Immature natural killer cell (primary cell): ENCODE measurements at regions not wholly inside any gene's neighbourhood (a gene's known extent, or its start where the extent isn't known, plus 50 kb on each side); places are given as distances from the start of the nearest gene placed in this dataset.
"Not testable (repeated sequence)": the region's sequence is repeated elsewhere in the genome, so short reads cannot be mapped to it uniquely, and the experiment has no call there.

Experiments
- DNase-seq, 3 donors: peaks; one replicate each; pipeline ENCODE4 v3.0.0; 2022; ENCODE audit warnings: mixed read lengths in 1 of 3
- H3K27ac Mint-ChIP-seq, 6 donors: one replicate each; pipeline ENCODE4 v1.8.0; 2020; ENCODE audit warnings: mixed read lengths in 6 of 6, mild to moderate bottlenecking in 5 of 6, inconsistent platforms in 4 of 6, moderate library complexity in 3 of 6
- H3K27me3 Mint-ChIP-seq, 3 donors: one replicate each; pipeline ENCODE4 v1.8.0; 2020 to 2021; ENCODE audit warnings: low read depth in 3 of 3, mild to moderate bottlenecking in 3 of 3, mixed read lengths in 3 of 3, moderate library complexity in 3 of 3, inconsistent platforms in 1 of 3
- H3K36me3 Mint-ChIP-seq, 3 donors: one replicate each; pipeline ENCODE4 v1.8.0; 2020; ENCODE audit warnings: mixed read lengths in 3 of 3, inconsistent platforms in 2 of 3, mild to moderate bottlenecking in 2 of 3
- H3K4me1 Mint-ChIP-seq, 2 donors: one replicate each; pipeline ENCODE4 v1.8.0; 2020; ENCODE audit warnings: inconsistent platforms in 2 of 2, mild to moderate bottlenecking in 2 of 2, mixed read lengths in 2 of 2, moderate library complexity in 1 of 2
- H3K4me3 Mint-ChIP-seq, 5 donors: one replicate each; pipeline ENCODE4 v1.8.0; 2020; ENCODE audit warnings: mild to moderate bottlenecking in 5 of 5, mixed read lengths in 5 of 5, inconsistent platforms in 3 of 5, moderate library complexity in 3 of 5
- H3K9me3 Mint-ChIP-seq, 6 donors: one replicate each; pipeline ENCODE4 v1.8.0; 2020; ENCODE audit warnings: mild to moderate bottlenecking in 6 of 6, mixed read lengths in 6 of 6, inconsistent platforms in 4 of 6, moderate library complexity in 3 of 6

- H3K4me3 Mint-ChIP-seq: no peak overlapping the region
- H3K27ac Mint-ChIP-seq: no peak overlapping the region
These were observed 115.8 kb downstream of the KLF5 start for GRCh38 chr13:73174521-73175010.

DNA sequence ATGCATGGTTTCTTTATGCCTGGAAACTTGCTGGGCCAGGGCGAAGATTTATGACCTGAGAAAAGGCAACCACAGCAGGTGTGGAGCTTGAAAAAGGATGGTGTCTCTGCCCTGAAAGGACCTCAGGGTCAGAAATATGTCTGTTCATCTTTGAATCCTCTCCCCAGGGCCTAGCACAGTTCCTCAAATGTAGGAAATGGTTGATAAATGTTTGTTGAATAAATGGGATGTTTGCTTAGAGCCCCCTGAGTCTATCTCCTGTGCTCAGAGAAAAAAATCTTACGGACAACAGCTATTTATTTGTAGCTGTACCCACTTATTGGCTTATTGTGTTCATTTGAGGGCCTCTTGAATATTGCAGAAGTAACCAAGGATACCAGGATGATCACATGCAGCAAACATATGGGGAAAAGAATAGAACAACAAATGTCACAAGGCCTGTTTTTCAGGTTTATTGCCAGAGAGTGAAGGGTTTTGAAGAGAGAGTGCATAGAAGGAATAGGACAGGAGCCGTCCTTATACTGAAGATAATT, 114.5 kb downstream of the KLF5 start:
- DNase-seq: no peak
- no peak overlapping the region for H3K4me3 Mint-ChIP-seq
- H3K4me1 Mint-ChIP-seq: no peaks in the 10 kb centered on the region
- no peak overlapping the region for H3K27ac Mint-ChIP-seq
- H3K9me3 Mint-ChIP-seq: no peaks in the 10 kb centered on the region
- H3K27me3 Mint-ChIP-seq: no peaks in the 10 kb centered on the region
- H3K36me3 Mint-ChIP-seq: no peaks in the 10 kb centered on the region

More at GRCh38 chr13:73174521-73175010, 115.8 kb downstream of the KLF5 start:
- H3K27me3 Mint-ChIP-seq: no peaks in the 10 kb centered on the region
- no peaks in the 10 kb centered on the region for H3K9me3 Mint-ChIP-seq
- H3K4me1 Mint-ChIP-seq: no peaks in the 10 kb centered on the region
- H3K36me3 Mint-ChIP-seq: no peaks in the 10 kb centered on the region
- DNase-seq: no peak

DNA sequence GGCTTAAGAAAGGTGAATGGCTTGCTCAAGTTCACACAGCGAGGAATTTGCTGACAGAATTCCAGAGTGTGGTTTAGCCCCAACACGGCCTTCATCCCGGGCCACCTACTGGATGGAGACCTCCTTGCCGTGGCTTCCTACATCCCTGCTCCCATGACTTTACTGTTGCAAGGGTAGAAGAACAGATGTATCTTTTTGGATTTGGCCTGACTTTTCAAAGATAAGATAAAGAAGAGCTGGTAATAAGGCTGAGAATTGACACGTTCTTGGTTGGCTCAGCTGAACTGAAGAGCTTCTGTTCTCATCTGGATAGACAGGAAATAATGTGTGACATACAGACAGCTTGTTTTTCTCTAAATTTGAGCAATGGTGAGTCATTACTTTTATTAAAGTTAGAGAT, 113.1 kb downstream of the KLF5 start:
- Mint-ChIP-seq H3K9me3 (no peaks in the 10 kb centered on the region), H3K4me1 (no peaks in the 10 kb centered on the region), H3K4me3 (no peak overlapping the region)

GRCh38 chr13:73171271-73171682, 112.5 kb downstream of the KLF5 start:
- Mint-ChIP-seq H3K36me3 (no peaks in the 10 kb centered on the region), H3K27ac (no peak overlapping the region), H3K27me3 (no peaks in the 10 kb centered on the region), H3K4me1 (no peaks in the 10 kb centered on the region), H3K9me3 (no peaks in the 10 kb centered on the region), H3K4me3 (no peak overlapping the region)
- no peak for DNase-seq

More for the DNA sequence above, 113.1 kb downstream of the KLF5 start:
- no peaks in the 10 kb centered on the region for H3K36me3 Mint-ChIP-seq
- no peak overlapping the region for H3K27ac Mint-ChIP-seq
- H3K27me3 Mint-ChIP-seq: no peaks in the 10 kb centered on the region
- no peak for DNase-seq

DNA sequence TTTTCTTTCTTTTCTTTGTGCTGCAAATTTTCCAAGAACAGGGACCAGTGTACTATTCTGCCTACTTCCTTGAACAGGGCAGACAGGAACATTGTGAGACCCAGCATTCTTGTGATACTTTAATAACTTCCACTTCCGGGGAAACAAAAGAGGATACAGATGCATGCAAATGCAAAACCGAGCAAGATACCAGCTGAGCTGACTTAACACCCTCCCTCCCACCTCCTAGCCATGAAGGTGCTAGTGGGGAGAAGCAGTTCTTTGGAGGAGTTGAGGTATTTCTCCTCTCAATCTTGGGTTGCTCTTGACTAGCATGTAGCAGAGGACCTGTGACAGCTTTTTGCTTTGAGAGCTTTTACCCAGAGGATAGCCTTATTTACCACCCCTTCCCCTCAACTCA, 111.2 kb downstream of the KLF5 start:
- H3K27ac Mint-ChIP-seq: no peak overlapping the region
- no peak for DNase-seq
- no peaks in the 10 kb centered on the region for H3K4me1 Mint-ChIP-seq
- H3K27me3 Mint-ChIP-seq: peaks cover 0 to 3% (median 2%) of the 10 kb centered on the region in 3 donors
- H3K36me3 Mint-ChIP-seq: no peaks in the 10 kb centered on the region
- no peaks in the 10 kb centered on the region for H3K9me3 Mint-ChIP-seq
- H3K4me3 Mint-ChIP-seq: no peak overlapping the region

DNA sequence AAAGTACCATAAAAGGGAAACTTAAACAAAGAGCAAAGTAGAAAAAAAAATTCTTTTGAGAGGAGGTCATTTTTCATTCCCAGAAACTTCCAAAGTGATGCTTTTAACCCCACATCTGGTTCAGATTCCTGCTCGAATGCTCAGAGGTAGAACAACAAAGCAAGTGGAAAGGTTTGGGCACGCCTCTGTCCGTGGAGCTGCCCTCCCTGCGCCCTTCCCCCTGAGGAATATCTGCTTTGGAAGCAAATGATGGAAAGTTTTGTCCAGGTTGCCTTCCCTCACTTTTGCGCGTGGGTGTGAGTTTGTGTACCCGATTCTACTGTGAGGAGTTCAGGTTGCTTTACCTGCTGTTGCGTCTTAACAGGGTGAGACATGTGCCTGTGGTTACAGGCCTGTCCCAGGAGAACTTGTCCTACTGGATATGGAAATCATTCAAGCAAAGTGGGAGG, 110.2 kb downstream of the KLF5 start:
- DNase-seq: no peak
- Mint-ChIP-seq H3K27me3 (peaks cover 0 to 3% (median 2%) of the 10 kb centered on the region in 3 donors), H3K4me1 (no peaks in the 10 kb centered on the region), H3K27ac (no peak overlapping the region), H3K4me3 (no peak overlapping the region), H3K36me3 (no peaks in the 10 kb centered on the region), H3K9me3 (no peaks in the 10 kb centered on the region)

- Mint-ChIP-seq H3K27me3 (peaks cover 0 to 3% (median 2%) of the 10 kb centered on the region in 3 donors), H3K36me3 (no peaks in the 10 kb centered on the region), H3K4me1 (no peaks in the 10 kb centered on the region), H3K27ac (no peak overlapping the region), H3K9me3 (no peaks in the 10 kb centered on the region), H3K4me3 (no peak overlapping the region)
- DNase-seq: no peak
These were observed 109.6 kb downstream of the KLF5 start for GRCh38 chr13:73168226-73168952.

GRCh38 chr13:73167028-73167820, 108.4 kb downstream of the KLF5 start:
- H3K27me3 Mint-ChIP-seq: peaks cover 0 to 3% (median 2%) of the 10 kb centered on the region in 3 donors
- H3K9me3 Mint-ChIP-seq: no peaks in the 10 kb centered on the region
- H3K4me1 Mint-ChIP-seq: no peaks in the 10 kb centered on the region
- H3K36me3 Mint-ChIP-seq: no peaks in the 10 kb centered on the region
- no peak overlapping the region for H3K27ac Mint-ChIP-seq
- H3K4me3 Mint-ChIP-seq: no peak overlapping the region
- no peak for DNase-seq

GRCh38 chr13:73166204-73166603, 107.4 kb downstream of the KLF5 start:
- Mint-ChIP-seq H3K27ac (no peak overlapping the region), H3K36me3 (no peaks in the 10 kb centered on the region), H3K27me3 (peaks cover 0 to 3% (median 2%) of the 10 kb centered on the region in 3 donors), H3K4me3 (no peak overlapping the region), H3K9me3 (no peaks in the 10 kb centered on the region), H3K4me1 (no peaks in the 10 kb centered on the region)
- DNase-seq: no peak

DNA sequence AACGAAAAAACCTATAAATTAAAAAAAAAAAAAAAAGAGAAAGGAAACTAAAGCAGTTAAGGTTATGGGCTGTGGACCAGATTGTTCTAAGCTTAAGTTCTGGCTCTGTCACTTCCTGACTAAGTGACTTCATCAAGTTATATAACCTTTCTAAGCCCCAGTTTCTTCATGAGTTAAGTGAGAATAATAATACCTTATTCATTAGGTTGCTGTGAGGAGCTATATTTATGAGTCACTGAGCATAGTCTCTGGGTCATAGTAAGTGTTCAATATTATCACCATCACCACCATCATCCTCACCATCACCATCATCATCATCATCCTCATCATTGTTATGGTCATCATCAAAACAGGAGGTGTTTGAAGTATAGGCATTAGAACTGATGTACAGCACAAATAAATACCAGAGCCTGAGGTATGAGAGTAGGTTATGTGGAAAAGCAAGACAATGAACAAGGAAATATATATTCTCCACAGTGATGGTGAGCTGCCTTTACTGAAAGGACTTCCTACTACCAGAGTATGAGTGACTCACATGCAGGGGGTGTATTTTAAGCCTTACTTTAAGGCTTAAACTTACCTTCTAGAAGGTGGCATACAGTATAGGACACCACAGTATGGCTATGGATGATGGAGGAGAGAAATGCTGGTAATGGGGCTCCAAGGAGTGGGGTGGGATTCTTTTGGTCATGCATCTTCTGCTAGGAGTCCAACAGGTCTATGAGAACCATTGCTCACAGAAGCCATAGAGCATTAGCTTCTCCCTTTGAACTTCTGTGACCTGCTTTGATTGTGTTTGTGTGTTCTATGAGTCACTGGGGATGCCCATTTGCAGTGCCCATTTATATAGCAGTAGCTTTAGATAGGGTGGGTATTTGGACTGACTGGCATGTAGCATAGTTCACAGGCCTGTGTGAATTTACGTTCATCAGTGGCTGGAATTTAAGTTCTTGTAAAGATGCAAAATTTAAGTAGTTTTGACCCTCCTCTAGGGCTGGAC, 104.4 kb downstream of the KLF5 start:
- Mint-ChIP-seq H3K27me3 (peaks cover under 1 to 3% (median 2%) of the 10 kb centered on the region in 3 donors), H3K9me3 (peaks cover 0 to 3% (median 0%) of the 10 kb centered on the region in 6 donors), H3K36me3 (no peaks in the 10 kb centered on the region), H3K4me3 (no peak overlapping the region), H3K27ac (no peak overlapping the region), H3K4me1 (no peaks in the 10 kb centered on the region)
- no peak for DNase-seq

DNA sequence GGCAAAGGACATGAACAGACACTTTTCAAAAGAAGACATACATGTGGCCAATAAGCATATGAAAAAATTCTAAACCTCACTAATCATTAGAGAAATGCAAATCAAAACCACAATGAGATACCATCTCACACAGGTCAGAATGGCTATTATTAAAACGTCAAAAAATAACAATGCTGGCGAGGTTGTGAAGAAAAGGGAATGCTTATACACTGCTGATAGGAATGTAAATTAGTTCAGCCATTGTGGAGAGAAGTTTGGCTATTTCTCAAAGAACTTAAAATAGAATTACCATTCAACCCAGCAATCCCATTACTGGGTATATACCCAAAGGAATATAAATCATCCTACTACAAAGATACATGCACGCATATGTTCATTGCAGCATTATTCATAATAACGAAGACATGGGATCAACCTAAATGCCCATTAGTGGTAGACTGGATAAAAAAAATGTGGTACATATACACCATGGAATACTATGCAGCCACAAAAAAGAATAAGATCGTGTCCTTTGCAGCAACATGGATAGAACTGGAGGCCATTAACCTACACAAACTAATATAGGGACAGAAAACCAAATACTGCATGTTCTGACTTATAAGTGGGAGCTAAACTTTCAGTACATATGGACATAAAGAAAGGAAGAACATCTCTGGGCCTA, 101.7 kb downstream of the KLF5 start:
- not testable (repeated sequence) for H3K9me3 Mint-ChIP-seq, H3K4me3 Mint-ChIP-seq, H3K36me3 Mint-ChIP-seq, H3K4me1 Mint-ChIP-seq, H3K27ac Mint-ChIP-seq, DNase-seq, H3K27me3 Mint-ChIP-seq

DNA sequence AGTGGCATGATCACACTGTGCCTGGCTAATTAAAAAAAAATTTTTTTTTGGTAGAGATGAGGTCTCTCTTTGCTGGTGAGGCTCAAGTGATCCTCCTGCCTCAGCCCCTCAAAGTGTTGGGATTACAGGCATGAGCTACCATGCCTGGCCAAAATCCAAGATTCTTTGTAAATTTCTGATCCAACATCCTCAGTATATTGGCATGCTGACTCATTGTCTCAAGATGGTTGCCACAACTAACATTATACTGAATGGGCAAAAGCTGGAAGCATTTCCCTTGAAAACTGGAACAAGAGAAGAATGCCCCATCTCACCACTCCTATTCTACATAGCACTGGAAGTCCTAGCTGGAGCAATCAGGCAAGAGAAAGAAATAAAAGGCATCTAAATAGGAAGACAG, 100.0 kb downstream of the KLF5 start:
- peaks cover 2 to 4% (median 3%) of the 10 kb centered on the region in 3 donors for H3K27me3 Mint-ChIP-seq
- no peak overlapping the region for H3K27ac Mint-ChIP-seq

GRCh38 chr13:73157031-73157430, 98.2 kb downstream of the KLF5 start:
- Mint-ChIP-seq H3K36me3 (no peaks in the 10 kb centered on the region), H3K4me1 (no peaks in the 10 kb centered on the region), H3K27me3 (peaks cover 2 to 8% (median 4%) of the 10 kb centered on the region in 3 donors)

More for the DNA sequence above, 100.0 kb downstream of the KLF5 start:
- Mint-ChIP-seq H3K4me1 (no peaks in the 10 kb centered on the region), H3K9me3 (peaks cover 0 to 3% (median 0%) of the 10 kb centered on the region in 6 donors), H3K36me3 (no peaks in the 10 kb centered on the region), H3K4me3 (no peak overlapping the region)
- no peak for DNase-seq

More at GRCh38 chr13:73157031-73157430, 98.2 kb downstream of the KLF5 start:
- no peak for DNase-seq
- Mint-ChIP-seq H3K27ac (no peak overlapping the region), H3K4me3 (no peak overlapping the region), H3K9me3 (peaks cover 0 to 3% (median 0%) of the 10 kb centered on the region in 6 donors)
